ENCODE measurements at regions not wholly inside any gene's neighbourhood (a gene's known extent, or its start where the extent isn't known, plus 50 kb on each side); places are given as distances from the start of the nearest gene placed in this dataset.

- TF ChIP-seq CTCF (IDR thresholded peaks at IDR 0.05; ENCODE audit: insufficient read depth, low read length, poor library complexity, severe bottlenecking), result no peak
- no peak overlapping the region for H3K4me3 ChIP-seq (ENCODE audit: low read depth, low read length)
- no peaks in the 10 kb centered on the region for H3K36me3 ChIP-seq (ENCODE audit: control insufficient read depth, insufficient read depth, low read length)
Observed at GRCh38 chr7:130891254-130892094, 157.5 kb upstream of the KLF14 start.

GRCh38 chr7:130893441-130893894 lies 159.5 kb upstream of the KLF14 start:
- Histone ChIP-seq H3K4me3 (ENCODE audit: low read depth, low read length) (no peak overlapping the region), H3K27me3 (ENCODE audit: control insufficient read depth, insufficient read depth, low read length) (no peaks in the 10 kb centered on the region), H3K36me3 (ENCODE audit: control insufficient read depth, insufficient read depth, low read length) (peaks cover 2% of the 10 kb centered on the region)
- no peak for DNase-seq (ENCODE audit: low read depth)
- TF ChIP-seq CTCF (IDR thresholded peaks at IDR 0.05; ENCODE audit: insufficient read depth, low read length, poor library complexity, severe bottlenecking), result no peak

More at GRCh38 chr7:130891254-130892094, 157.5 kb upstream of the KLF14 start:
- no peaks in the 10 kb centered on the region for H3K27me3 ChIP-seq (ENCODE audit: control insufficient read depth, insufficient read depth, low read length)
- DNase-seq (ENCODE audit: low read depth), result no peak

- H3K4me3 ChIP-seq (ENCODE audit: low read depth, low read length), result no peak overlapping the region
- no peaks in the 10 kb centered on the region for H3K27me3 ChIP-seq (ENCODE audit: control insufficient read depth, insufficient read depth, low read length)
- TF ChIP-seq CTCF (IDR thresholded peaks at IDR 0.05; ENCODE audit: insufficient read depth, low read length, poor library complexity, severe bottlenecking), result no peak
- H3K36me3 ChIP-seq (ENCODE audit: control insufficient read depth, insufficient read depth, low read length), result peaks cover 2% of the 10 kb centered on the region
- no peak for DNase-seq (ENCODE audit: low read depth)
Observed at GRCh38 chr7:130894146-130894908, 160.3 kb upstream of the KLF14 start.

GRCh38 chr7:130894909-130895750 lies 161.1 kb upstream of the KLF14 start:
- Histone ChIP-seq H3K36me3 (ENCODE audit: control insufficient read depth, insufficient read depth, low read length) (peaks cover 2% of the 10 kb centered on the region), H3K27me3 (ENCODE audit: control insufficient read depth, insufficient read depth, low read length) (no peaks in the 10 kb centered on the region), H3K4me3 (ENCODE audit: low read depth, low read length) (no peak overlapping the region)
- DNase-seq (ENCODE audit: low read depth), result no peak
- no peak for TF ChIP-seq CTCF (IDR thresholded peaks at IDR 0.05; ENCODE audit: insufficient read depth, low read length, poor library complexity, severe bottlenecking)

GRCh38 chr7:130896051-130896881 lies 162.3 kb upstream of the KLF14 start:
- Histone ChIP-seq H3K27me3 (ENCODE audit: control insufficient read depth, insufficient read depth, low read length) (no peaks in the 10 kb centered on the region), H3K36me3 (ENCODE audit: control insufficient read depth, insufficient read depth, low read length) (peaks cover 2% of the 10 kb centered on the region), H3K4me3 (ENCODE audit: low read depth, low read length) (no peak overlapping the region)
- no peak for DNase-seq (ENCODE audit: low read depth)
- TF ChIP-seq CTCF (IDR thresholded peaks at IDR 0.05; ENCODE audit: insufficient read depth, low read length, poor library complexity, severe bottlenecking), result peak; percentile 62

Measured in kidney epithelial cell (primary cell).